Skeletal muscle tissue (tissue), 3 donors: ENCODE measurements at regions not wholly inside any gene's neighbourhood (a gene's known extent, or its start where the extent isn't known, plus 50 kb on each side); places are given as distances from the start of the nearest gene placed in this dataset.

Source experiments
- H3K27ac ChIP-seq: one replicate; pipeline ENCODE4 v1.7.0; 2013; ENCODE audit warnings: mild to moderate bottlenecking, low read depth, low read length, inconsistent platforms
- H3K27me3 ChIP-seq, 3 donors: one replicate each; pipeline ENCODE4 v1.7.0; 2013; ENCODE audit warnings: low read length in 3 of 3; ENCODE audit not compliant: control insufficient read depth in 3 of 3, insufficient read depth in 3 of 3
- H3K36me3 ChIP-seq, 3 donors: one replicate each; pipeline ENCODE4 v1.7.0; 2013; ENCODE audit warnings: low read length in 3 of 3; ENCODE audit not compliant: control insufficient read depth in 3 of 3, insufficient read depth in 3 of 3
- H3K4me1 ChIP-seq, 3 donors: one replicate each; pipeline ENCODE4 v1.7.0; 2013; ENCODE audit warnings: low read length in 3 of 3, mild to moderate bottlenecking in 3 of 3; ENCODE audit not compliant: control insufficient read depth in 3 of 3, insufficient read depth in 3 of 3
- H3K4me3 ChIP-seq, 3 donors: one replicate each; pipeline ENCODE4 v1.7.0; 2013; ENCODE audit warnings: low read length in 3 of 3
- H3K9ac ChIP-seq, 3 donors: one replicate each; pipeline ENCODE4 v1.7.0; 2013; ENCODE audit warnings: low read length in 3 of 3, mild to moderate bottlenecking in 3 of 3, moderate library complexity in 2 of 3, low read depth in 1 of 3
- H3K9me3 ChIP-seq, 3 donors: one replicate each; pipeline ENCODE4 v1.7.0; 2013; ENCODE audit warnings: low read length in 3 of 3; ENCODE audit not compliant: control insufficient read depth in 3 of 3
- donor health status: Osteomylitis.

GRCh38 chr2:155062250-155062921, 363.9 kb downstream of the KCNJ3 start:
- H3K4me3 ChIP-seq: no peak overlapping the region
- no peaks in the 10 kb centered on the region for H3K36me3 ChIP-seq
- H3K4me1 ChIP-seq: no peaks in the 10 kb centered on the region
- H3K9ac ChIP-seq: no peak overlapping the region
- no peak overlapping the region for H3K27ac ChIP-seq
- H3K9me3 ChIP-seq: no peaks in the 10 kb centered on the region
- no peaks in the 10 kb centered on the region for H3K27me3 ChIP-seq

GRCh38 chr2:155060896-155061295, 362.4 kb downstream of the KCNJ3 start:
- Histone ChIP-seq H3K9ac (no peak overlapping the region), H3K4me3 (no peak overlapping the region), H3K27me3 (no peaks in the 10 kb centered on the region), H3K36me3 (no peaks in the 10 kb centered on the region), H3K4me1 (no peaks in the 10 kb centered on the region), H3K27ac (no peak overlapping the region), H3K9me3 (no peaks in the 10 kb centered on the region)

DNA sequence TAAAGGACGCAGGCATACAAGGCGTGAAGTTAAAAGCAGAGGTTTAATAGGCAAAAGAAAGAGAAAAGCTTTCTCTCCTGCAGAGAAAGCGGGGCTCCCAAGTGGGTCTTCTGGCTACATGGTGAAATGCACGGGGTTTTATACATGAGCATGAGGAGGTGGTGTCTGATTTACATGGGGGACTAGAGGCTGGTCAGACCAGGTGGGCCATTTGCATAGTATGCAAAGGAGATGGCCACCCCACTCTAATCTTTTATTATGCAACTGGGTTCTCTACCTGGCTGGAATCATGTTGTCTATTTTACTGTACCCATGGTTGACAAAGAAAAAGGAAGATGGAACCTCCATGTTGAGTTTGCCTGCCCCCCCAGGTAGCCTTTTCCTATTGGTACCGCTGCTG, 356.2 kb downstream of the KCNJ3 start:
- Histone ChIP-seq H3K9ac (no peak overlapping the region), H3K27me3 (no peaks in the 10 kb centered on the region), H3K9me3 (no peaks in the 10 kb centered on the region), H3K4me3 (no peak overlapping the region), H3K36me3 (no peaks in the 10 kb centered on the region), H3K4me1 (no peaks in the 10 kb centered on the region), H3K27ac (no peak overlapping the region)

GRCh38 chr2:155043097-155043496, 344.6 kb downstream of the KCNJ3 start:
- no peaks in the 10 kb centered on the region for H3K36me3 ChIP-seq
- H3K27ac ChIP-seq: no peak overlapping the region
- H3K4me3 ChIP-seq: no peak overlapping the region
- no peaks in the 10 kb centered on the region for H3K9me3 ChIP-seq
- no peak overlapping the region for H3K9ac ChIP-seq
- H3K4me1 ChIP-seq: no peaks in the 10 kb centered on the region
- H3K27me3 ChIP-seq: no peaks in the 10 kb centered on the region

GRCh38 chr2:155035308-155035707, 336.8 kb downstream of the KCNJ3 start:
- Histone ChIP-seq H3K36me3 (no peaks in the 10 kb centered on the region), H3K4me3 (no peak overlapping the region), H3K9ac (no peak overlapping the region), H3K27me3 (no peaks in the 10 kb centered on the region), H3K9me3 (no peaks in the 10 kb centered on the region), H3K4me1 (no peaks in the 10 kb centered on the region), H3K27ac (no peak overlapping the region)

DNA sequence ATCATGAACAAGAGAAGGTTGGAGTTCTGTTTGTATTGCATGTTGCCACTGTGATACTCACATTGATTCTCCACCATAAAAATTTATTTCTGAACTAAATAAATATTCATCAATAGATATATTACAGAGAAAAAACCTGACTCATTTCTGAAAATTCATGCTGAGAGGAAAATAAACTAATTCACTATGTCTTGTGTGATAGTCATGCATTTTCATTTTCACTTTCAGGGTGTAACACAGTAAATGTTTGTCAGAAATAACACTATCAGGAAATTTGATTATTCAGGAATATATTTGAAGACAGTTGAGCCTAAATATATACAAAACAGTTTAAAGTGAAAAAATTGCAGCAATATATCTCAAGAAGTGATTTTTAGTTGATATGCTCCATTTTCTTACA, 335.2 kb downstream of the KCNJ3 start:
- no peaks in the 10 kb centered on the region for H3K4me1 ChIP-seq
- no peak overlapping the region for H3K9ac ChIP-seq
- H3K27ac ChIP-seq: no peak overlapping the region
- no peaks in the 10 kb centered on the region for H3K9me3 ChIP-seq
- no peaks in the 10 kb centered on the region for H3K27me3 ChIP-seq
- no peaks in the 10 kb centered on the region for H3K36me3 ChIP-seq
- H3K4me3 ChIP-seq: no peak overlapping the region

GRCh38 chr2:155030296-155030695, 331.8 kb downstream of the KCNJ3 start:
- Histone ChIP-seq H3K4me3 (no peak overlapping the region), H3K27ac (no peak overlapping the region), H3K9me3 (no peaks in the 10 kb centered on the region), H3K4me1 (no peaks in the 10 kb centered on the region), H3K36me3 (no peaks in the 10 kb centered on the region), H3K27me3 (no peaks in the 10 kb centered on the region), H3K9ac (no peak overlapping the region)

GRCh38 chr2:155026651-155027174, 328.2 kb downstream of the KCNJ3 start:
- no peaks in the 10 kb centered on the region for H3K9me3 ChIP-seq
- H3K27ac ChIP-seq: no peak overlapping the region
- H3K4me3 ChIP-seq: no peak overlapping the region
- H3K36me3 ChIP-seq: no peaks in the 10 kb centered on the region
- no peak overlapping the region for H3K9ac ChIP-seq
- H3K27me3 ChIP-seq: no peaks in the 10 kb centered on the region
- H3K4me1 ChIP-seq: no peaks in the 10 kb centered on the region

DNA sequence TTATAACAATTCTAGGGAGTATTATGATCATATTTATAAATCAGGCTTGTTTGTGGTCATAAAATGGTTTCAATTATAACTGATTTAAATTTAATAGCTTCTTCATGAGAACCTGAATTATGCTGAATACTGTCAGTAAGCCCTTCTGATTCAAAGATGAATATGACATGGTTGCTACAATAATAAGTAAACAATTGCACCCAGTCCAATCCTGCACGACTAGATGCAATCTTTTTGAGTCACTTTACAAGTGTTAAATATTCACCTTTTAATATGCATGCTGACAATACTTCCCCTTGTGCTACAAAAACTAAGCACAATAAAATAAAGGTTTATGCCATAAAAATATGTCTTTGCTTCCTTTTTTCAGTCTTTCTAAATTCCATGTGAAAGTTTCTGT, 325.2 kb downstream of the KCNJ3 start:
- Histone ChIP-seq H3K27ac (no peak overlapping the region), H3K9me3 (no peaks in the 10 kb centered on the region), H3K9ac (no peak overlapping the region), H3K4me3 (no peak overlapping the region), H3K4me1 (no peaks in the 10 kb centered on the region), H3K36me3 (no peaks in the 10 kb centered on the region), H3K27me3 (no peaks in the 10 kb centered on the region)

DNA sequence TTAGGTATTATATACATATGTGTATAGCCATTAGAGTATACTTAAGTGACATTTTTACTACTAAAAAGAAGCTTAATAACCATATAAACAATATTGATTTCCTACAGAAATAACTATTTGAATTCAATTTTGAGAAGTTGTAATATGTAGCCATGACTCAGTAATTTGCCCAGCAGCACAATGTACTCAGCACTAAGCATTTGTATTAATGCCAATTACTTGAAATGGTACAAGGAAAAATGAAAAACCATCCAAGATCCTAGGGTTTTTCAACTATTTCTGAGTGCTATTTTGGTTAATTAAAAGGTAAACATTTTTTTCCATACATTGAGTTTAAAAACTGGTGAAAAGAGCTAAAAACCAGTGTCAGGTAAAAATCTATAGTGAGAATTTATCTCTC, 324.0 kb downstream of the KCNJ3 start:
- Histone ChIP-seq H3K9me3 (no peaks in the 10 kb centered on the region), H3K9ac (no peak overlapping the region), H3K4me3 (no peak overlapping the region), H3K27ac (no peak overlapping the region), H3K27me3 (no peaks in the 10 kb centered on the region), H3K4me1 (no peaks in the 10 kb centered on the region), H3K36me3 (no peaks in the 10 kb centered on the region)
